Sigmoid colon (tissue), 6 donors: ENCODE measurements at regions not wholly inside any gene's neighbourhood (a gene's known extent, or its start where the extent isn't known, plus 50 kb on each side); places are given as distances from the start of the nearest gene placed in this dataset.

Source experiments
- DNase-seq: peaks from one replicate; pipeline ENCODE4 v3.0.0-alpha.2; 2019
- H3K27ac ChIP-seq, 4 donors: fragments of 200-600 bp; sonication (generic); one replicate each; pipeline ENCODE4 v1.5.1; 2016 to 2019; ENCODE audit warnings: mild to moderate bottlenecking in 1 of 4
- H3K27me3 ChIP-seq, 3 donors: fragments of 200-600 bp; sonication (generic); one replicate each; pipeline ENCODE4 v1.5.1; 2019; ENCODE audit warnings: mild to moderate bottlenecking in 1 of 3
- H3K36me3 ChIP-seq, 4 donors: fragments of 200-600 bp; sonication (generic); one replicate each; pipeline ENCODE4 v1.5.1; 2016 to 2019
- H3K4me1 ChIP-seq, 4 donors: fragments of 200-600 bp; sonication (generic); one replicate each; pipeline ENCODE4 v1.5.1; 2017 to 2019
- H3K4me3 ChIP-seq, 4 donors: fragments of 200-600 bp; sonication (generic); one replicate each; pipeline ENCODE4 v1.5.1; 2017 to 2019; ENCODE audit warnings: mild to moderate bottlenecking in 2 of 4, moderate library complexity in 1 of 4
- H3K9me3 ChIP-seq, 4 donors: fragments of 200-600 bp in 3 of 4; sonication (generic) in 3 of 4; one replicate each; pipeline versions ENCODE4 v1.5.1 to v1.6.1; 2013 to 2019
- CTCF ChIP-seq, 4 experiments: fragments of 450-650 bp in 3 of 4; fragments of 200-600 bp in 1 of 4; IDR thresholded peaks; one replicate each; pipeline ENCODE4 v1.5.1; 2016 to 2019; ENCODE audit warnings: antibody characterized with exemption in 4 of 4, mild to moderate bottlenecking in 3 of 4, moderate library complexity in 2 of 4
- EP300 ChIP-seq, 4 donors: sonication (generic); formaldehyde crosslinking; IDR thresholded peaks; one replicate each; pipeline ENCODE4 v1.6.1; 2017; ENCODE audit warnings: antibody characterized with exemption in 4 of 4
- POLR2A ChIP-seq, 2 donors: fragments of 450-650 bp; IDR thresholded peaks; one replicate each; pipeline ENCODE4 v1.6.1; 2016; ENCODE audit warnings: antibody characterized with exemption in 2 of 2, mild to moderate bottlenecking in 2 of 2, moderate library complexity in 2 of 2
- POLR2AphosphoS5 ChIP-seq, 4 donors: sonication (generic); formaldehyde crosslinking; IDR thresholded peaks; one replicate each; pipeline ENCODE4 v1.6.1; 2017; ENCODE audit warnings: antibody characterized with exemption in 4 of 4
- WGBS, 2 donors: extraction: QIAGEN DNeasy Blood & Tissue Kit; methylation state at CpG; one replicate each; pipeline ENCODE4 v1.1.7; 2013; 5-methylcytosine and 5-hydroxymethylcytosine counted together
- intact Hi-C: fragments of 100-400 bp; cut with DNase I; formaldehyde crosslinking; loops from one replicate; pipeline ENCODE4 v1.15.1; 2023
- donor health status: healthy with polysubstance abuse.
- donor health status: healthy.

DNA sequence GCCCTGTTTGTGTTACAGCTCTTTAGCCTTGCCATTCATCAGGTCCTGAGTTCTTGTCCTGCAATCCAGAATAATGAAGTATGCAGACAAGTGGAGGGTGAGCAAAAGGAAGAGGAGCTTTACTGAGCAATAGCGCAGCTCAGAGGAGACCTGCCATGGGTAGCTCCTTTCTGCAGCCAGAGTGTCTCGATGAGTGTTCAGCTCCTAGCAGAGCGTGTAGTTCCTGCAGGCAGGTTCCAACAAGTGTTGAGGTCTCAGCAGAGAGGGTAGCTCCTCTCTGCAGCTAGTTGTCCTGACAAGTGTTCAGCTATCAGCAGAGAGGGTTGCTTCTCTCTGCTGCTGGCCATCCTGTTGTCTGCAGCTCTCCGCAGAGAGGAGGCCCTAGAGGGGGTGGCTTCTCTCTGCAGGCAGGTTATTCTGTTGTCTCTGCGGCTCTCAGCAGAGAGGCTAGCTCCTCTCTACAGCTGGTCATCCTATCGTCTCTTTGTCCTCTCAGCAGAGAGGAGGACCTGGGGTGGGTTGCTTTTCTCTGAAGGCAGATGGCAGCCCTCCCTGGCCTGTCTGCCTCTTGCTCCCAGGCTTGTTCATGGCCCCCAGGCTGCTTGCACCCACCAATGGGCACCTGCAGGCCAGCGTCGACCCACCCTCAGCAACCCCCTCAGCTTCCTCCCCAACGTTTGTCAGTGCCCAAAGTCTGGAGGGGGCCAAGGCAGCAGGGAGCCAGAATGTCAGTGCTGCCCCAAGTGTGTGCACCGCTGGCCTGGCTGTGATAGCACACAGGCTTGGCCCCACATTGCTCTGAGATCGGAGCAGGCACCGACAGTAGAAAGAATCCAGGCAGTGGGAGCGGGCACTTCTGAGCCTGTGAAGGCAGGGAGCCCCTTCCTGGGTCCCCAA is 112.5 kb upstream of the RUNX3 start:
- no peak for TF ChIP-seq POLR2A (IDR thresholded peaks at IDR 0.05)
- no peak for TF ChIP-seq POLR2AphosphoS5 (IDR thresholded peaks at IDR 0.05)
- TF ChIP-seq EP300 (IDR thresholded peaks at IDR 0.05) = no peak
- TF ChIP-seq CTCF (IDR thresholded peaks at IDR 0.05) = no peak
- Histone ChIP-seq H3K36me3 (no peaks in the 10 kb centered on the region), H3K4me1 (no peaks in the 10 kb centered on the region), H3K4me3 (no peak overlapping the region), H3K9me3 (no peaks in the 10 kb centered on the region), H3K27ac (no peak overlapping the region), H3K27me3 (peaks cover 0 to 11% (median 0%) of the 10 kb centered on the region in 3 donors)
- intact Hi-C loops = no loop called here
- WGBS, 2 donors = 72 to 80% methylated on average over 13 of the region's 13 CpGs
- no peak for DNase-seq

DNA sequence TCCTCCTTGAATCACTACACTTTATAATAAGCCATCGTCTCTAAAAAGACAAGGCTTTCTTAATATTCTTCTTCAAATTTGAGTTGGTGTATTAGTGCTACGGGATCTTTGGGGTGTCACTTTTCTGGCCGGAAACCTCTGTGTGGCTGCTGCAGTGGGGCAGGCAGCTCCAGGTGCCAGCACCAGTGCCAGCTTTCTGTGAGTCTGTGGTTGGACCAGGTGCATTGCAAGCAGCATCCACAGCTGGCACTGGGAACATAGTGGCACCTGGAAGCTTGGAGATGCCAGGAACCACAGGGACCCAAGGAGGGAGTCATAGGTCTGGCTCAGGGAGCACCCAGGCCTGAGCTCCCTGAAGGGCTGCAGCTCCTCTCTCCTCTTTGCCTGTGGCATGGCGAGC is 111.8 kb upstream of the RUNX3 start:
- Histone ChIP-seq H3K27ac (no peak overlapping the region), H3K4me3 (no peak overlapping the region), H3K27me3 (peaks cover 0 to 11% (median 0%) of the 10 kb centered on the region in 3 donors), H3K36me3 (no peaks in the 10 kb centered on the region), H3K9me3 (no peaks in the 10 kb centered on the region), H3K4me1 (no peaks in the 10 kb centered on the region)
- intact Hi-C loops = no loop called here
- no peak for DNase-seq
- 71 to 91% methylated on average over 4 of the region's 4 CpGs for WGBS, 2 donors
- no peak for TF ChIP-seq POLR2AphosphoS5 (IDR thresholded peaks at IDR 0.05)
- TF ChIP-seq EP300 (IDR thresholded peaks at IDR 0.05) = no peak
- TF ChIP-seq CTCF (IDR thresholded peaks at IDR 0.05) = no peak
- TF ChIP-seq POLR2A (IDR thresholded peaks at IDR 0.05) = no peak

DNA sequence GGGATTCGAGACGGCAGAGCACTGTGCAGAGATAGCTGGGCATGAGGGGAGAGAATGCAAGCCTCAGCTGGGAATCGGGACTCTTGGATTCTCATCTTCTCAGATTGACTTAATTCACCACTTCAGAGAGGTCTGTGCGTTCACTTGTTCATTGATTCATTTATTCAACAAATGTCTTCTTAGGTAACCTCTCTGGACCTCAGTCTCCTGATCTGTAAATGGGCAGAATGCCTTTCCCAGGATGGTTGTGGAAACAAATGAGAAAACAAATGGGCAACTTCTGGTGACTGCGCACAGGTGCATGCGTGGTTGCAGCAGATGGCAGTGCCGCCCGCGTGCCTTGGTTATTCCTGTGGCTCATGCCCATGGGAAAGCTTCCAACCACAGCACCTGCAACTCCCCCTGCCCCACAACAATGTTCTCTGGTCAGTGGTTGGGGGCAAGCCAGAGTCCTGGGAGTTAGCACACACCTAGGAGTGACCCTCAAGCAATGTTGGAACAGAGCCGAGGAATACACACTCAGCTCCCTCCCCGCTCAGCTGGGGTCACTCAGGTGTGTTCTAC is 110.1 kb upstream of the RUNX3 start:
- H3K4me3 ChIP-seq = no peak overlapping the region
- DNase-seq = no peak
- peaks cover 0 to 11% (median 0%) of the 10 kb centered on the region in 3 donors for H3K27me3 ChIP-seq
- WGBS, 2 donors = 84 to 85% methylated on average over 11 of the region's 11 CpGs
- intact Hi-C loops = no loop called here
- H3K4me1 ChIP-seq = no peaks in the 10 kb centered on the region
- no peaks in the 10 kb centered on the region for H3K9me3 ChIP-seq
- no peak overlapping the region for H3K27ac ChIP-seq
- H3K36me3 ChIP-seq = no peaks in the 10 kb centered on the region
- TF ChIP-seq EP300 (IDR thresholded peaks at IDR 0.05) = no peak
- TF ChIP-seq POLR2AphosphoS5 (IDR thresholded peaks at IDR 0.05) = no peak
- no peak for TF ChIP-seq POLR2A (IDR thresholded peaks at IDR 0.05)
- TF ChIP-seq CTCF (IDR thresholded peaks at IDR 0.05) = no peak

GRCh38 chr1:25039229-25039628 is 109.2 kb upstream of the RUNX3 start:
- WGBS, 2 donors = 67 to 77% methylated on average over 8 of the region's 8 CpGs
- TF ChIP-seq POLR2AphosphoS5 (IDR thresholded peaks at IDR 0.05) (no peak), EP300 (IDR thresholded peaks at IDR 0.05) (no peak), CTCF (IDR thresholded peaks at IDR 0.05) (no peak), POLR2A (IDR thresholded peaks at IDR 0.05) (no peak)
- H3K27ac ChIP-seq = no peak overlapping the region
- no peaks in the 10 kb centered on the region for H3K4me1 ChIP-seq
- no peaks in the 10 kb centered on the region for H3K36me3 ChIP-seq
- no peaks in the 10 kb centered on the region for H3K9me3 ChIP-seq
- no peak for DNase-seq
- H3K4me3 ChIP-seq = no peak overlapping the region
- H3K27me3 ChIP-seq = peaks cover 0 to 11% (median 0%) of the 10 kb centered on the region in 3 donors
- intact Hi-C loops = loop anchor here (5.0 kb wide), 1 partner anchor 107 kb away; the partner anchor contains the start of gene RUNX3
